ENCODE measurements at regions not wholly inside any gene's neighbourhood (a gene's known extent, or its start where the extent isn't known, plus 50 kb on each side); places are given as distances from the start of the nearest gene placed in this dataset.

DNA sequence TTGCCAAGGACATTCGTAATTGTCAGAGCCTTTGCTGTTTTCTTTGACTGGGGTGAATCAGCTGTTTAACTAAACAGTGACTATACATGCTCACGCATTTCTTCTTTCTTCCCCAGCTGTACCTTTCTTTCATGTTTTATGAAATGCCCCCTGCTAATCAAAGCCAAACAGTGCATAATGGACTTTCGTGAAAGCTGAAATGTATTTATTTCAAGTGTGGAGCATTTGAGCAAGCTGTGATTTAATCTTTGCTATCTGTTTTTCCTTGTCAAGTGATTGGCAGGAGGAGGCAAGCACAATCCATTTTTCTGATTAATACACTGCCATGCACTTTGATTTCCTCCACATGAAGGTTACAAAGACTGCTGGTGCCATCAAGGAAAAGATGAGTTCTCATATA is 831.7 kb upstream of the SPRY2 start:
- TF ChIP-seq FOXK2 (IDR thresholded peaks at IDR 0.05) (no peak), SP1 (IDR thresholded peaks at IDR 0.05) (no peak), BHLHE40 (IDR thresholded peaks at IDR 0.05; ENCODE audit: borderline replicate concordance) (no peak)
